Cardiac fibroblast (primary cell): ENCODE measurements at regions not wholly inside any gene's neighbourhood (a gene's known extent, or its start where the extent isn't known, plus 50 kb on each side); places are given as distances from the start of the nearest gene placed in this dataset.
A peak's percentile ranks its signal among the peaks of the same experiment; 100 is the strongest.
"Not testable (repeated sequence)": the region's sequence is repeated elsewhere in the genome, so short reads cannot be mapped to it uniquely, and the experiment has no call there.

Experiments
- DNase-seq, 2 donors: peaks; one replicate each; pipeline versions ENCODE4 v3.0.0 to v3.0.0-alpha.2; 2010; ENCODE audit warnings: low read depth in 2 of 2
- H3K4me3 ChIP-seq, 2 donors: replicated peaks in 1 of 2; 1 replicate in 1 of 2; 2 replicates in 1 of 2; pipeline ENCODE4 v1.5.1; 2011; ENCODE audit warnings: low read depth in 2 of 2, low read length in 2 of 2, mild to moderate bottlenecking in 2 of 2, moderate library complexity in 1 of 2
- CTCF ChIP-seq: IDR thresholded peaks from one replicate; pipeline ENCODE4 v1.5.1; 2011; ENCODE audit warnings: low read depth, mild to moderate bottlenecking, low read length, inconsistent platforms

- DNase-seq = peak in 1 of 2 donors; percentile 94
- H3K4me3 ChIP-seq = no peak overlapping the region
- no peak for TF ChIP-seq CTCF
Observed at GRCh38 chr12:89225401-89225800, 126.9 kb downstream of the DUSP6 start.

GRCh38 chr12:89222580-89222979 is 129.7 kb downstream of the DUSP6 start:
- DNase-seq, H3K4me3 ChIP-seq: not testable (repeated sequence)

GRCh38 chr12:89217472-89217871 is 134.8 kb downstream of the DUSP6 start:
- no peak for TF ChIP-seq CTCF
- DNase-seq = no peak
- no peak overlapping the region for H3K4me3 ChIP-seq

- DNase-seq = no peak
- H3K4me3 ChIP-seq = no peak overlapping the region
- no peak for TF ChIP-seq CTCF
Observed at GRCh38 chr12:89216211-89216952, 135.9 kb downstream of the DUSP6 start.

DNA sequence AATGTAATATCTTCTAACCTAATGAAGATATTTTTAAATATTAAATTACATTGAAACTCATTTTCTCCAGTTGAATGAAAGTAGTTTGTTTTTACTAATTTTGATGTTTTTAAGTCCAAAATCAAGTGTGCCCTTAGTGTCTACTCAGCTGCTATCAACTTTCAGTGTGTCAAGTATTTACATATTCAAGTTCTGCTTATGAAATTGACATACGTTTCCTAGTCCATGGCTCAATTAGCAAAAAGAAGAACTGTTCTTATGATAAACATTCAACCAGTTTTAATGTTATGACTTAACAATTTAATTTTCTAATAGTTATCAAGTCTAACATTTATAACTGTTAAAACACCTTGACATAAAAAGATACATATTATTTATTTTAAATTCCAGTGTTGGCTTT is 137.1 kb downstream of the DUSP6 start:
- no peak for DNase-seq
- no peak overlapping the region for H3K4me3 ChIP-seq
- no peak for TF ChIP-seq CTCF

GRCh38 chr12:89213747-89214146 is 138.6 kb downstream of the DUSP6 start:
- no peak for TF ChIP-seq CTCF
- DNase-seq = no peak
- no peak overlapping the region for H3K4me3 ChIP-seq

DNA sequence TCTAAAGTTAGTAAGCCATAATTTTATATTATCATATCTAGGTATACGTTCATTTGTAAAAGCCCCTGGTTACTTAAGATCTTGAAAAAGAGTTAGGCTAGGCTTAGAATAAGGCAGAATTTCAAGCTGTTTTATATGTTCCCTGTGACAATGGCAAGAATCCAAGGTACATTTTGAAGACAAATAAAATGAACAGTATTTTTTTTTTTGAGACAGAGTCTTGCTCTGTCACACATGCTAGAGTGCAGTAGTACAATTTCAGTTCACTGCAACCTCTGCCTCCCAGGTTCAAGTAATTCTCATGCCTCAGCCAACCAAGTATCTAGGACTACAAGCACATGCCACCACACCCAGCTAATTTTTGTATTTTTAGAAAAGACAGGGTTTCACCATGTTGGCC is 139.2 kb downstream of the DUSP6 start:
- no peak overlapping the region for H3K4me3 ChIP-seq
- no peak for TF ChIP-seq CTCF
- no peak for DNase-seq
